ENCODE measurements at regions not wholly inside any gene's neighbourhood (a gene's known extent, or its start where the extent isn't known, plus 50 kb on each side); places are given as distances from the start of the nearest gene placed in this dataset.

DNA sequence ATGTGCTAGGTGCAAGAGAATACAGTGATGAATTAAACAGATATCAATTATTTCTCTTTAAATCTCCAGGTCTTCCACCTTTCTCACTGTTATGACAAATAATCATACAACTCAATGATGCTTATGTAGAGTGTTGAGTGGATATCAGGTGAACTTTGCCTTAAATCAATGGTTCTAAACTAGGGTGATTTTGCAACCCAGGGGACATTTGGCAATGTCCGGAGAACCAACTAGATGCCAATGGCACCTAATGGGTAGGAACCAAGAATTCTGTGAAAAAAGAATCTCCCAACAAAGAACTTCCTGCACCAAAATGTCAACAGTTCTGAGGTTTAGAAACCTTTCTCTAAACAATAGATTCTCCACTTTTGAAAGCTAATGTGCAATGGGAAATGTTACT lies 52.0 kb upstream of the GDNF start:
- Histone ChIP-seq H4K20me1 (ENCODE audit: insufficient read depth) (no peaks in the 10 kb centered on the region), H3K9ac (ENCODE audit: low read length) (no peak overlapping the region), H3K27ac (ENCODE audit: low read depth, low read length) (no peak overlapping the region), H3K4me1 (ENCODE audit: control insufficient read depth in 1 of 2, insufficient read depth in 2 of 2, low read length in 2 of 2) (peaks cover 0 to 25% of the 10 kb centered on the region in 2 experiments; a peak in 2 of 4 replicates), H2AFZ (ENCODE audit: low read depth, low read length, poor library complexity, severe bottlenecking) (no peak overlapping the region), H3K79me2 (ENCODE audit: insufficient read depth, low read length) (no peaks in the 10 kb centered on the region), H3K27me3 (ENCODE audit: insufficient read depth, low read length) (no peaks in the 10 kb centered on the region), H3K4me3 (replicated peaks in 1 of 2; ENCODE audit: low read depth in 1 of 2, low read length in 2 of 2) (no peak overlapping the region), H3K4me2 (ENCODE audit: low read length) (no peak overlapping the region), H3K36me3 (ENCODE audit: control insufficient read depth in 1 of 2, insufficient read depth in 2 of 2, low read length in 2 of 2) (no peaks in the 10 kb centered on the region), H3K9me3 (ENCODE audit: control insufficient read depth in 1 of 2, insufficient read depth in 1 of 2, low read depth in 1 of 2, low read length in 2 of 2) (no peaks in the 10 kb centered on the region), H3K9me2 (ENCODE audit: insufficient read depth) (no peaks in the 10 kb centered on the region)
- ChIA-PET RAD21 (ENCODE audit: low non-redundant PET in 1 of 2, low total read pairs in 2 of 2, uncharacterized antibody in 2 of 2, unreplicated experiment in 2 of 2) (no interaction called here), POLR2A (no interaction called here), CTCF (no interaction called here)
- intact Hi-C loops (cut with micrococcal nuclease) = no loop called here
- ATAC-seq (no peak), DNase-seq (ENCODE audit: low read depth, low spot score) (no peak)
- no peak for TF ChIP-seq SP1 (IDR thresholded peaks at IDR 0.05; ENCODE audit: low read depth)
- no peak for TF ChIP-seq CEBPB (IDR thresholded peaks at IDR 0.05; ENCODE audit: low read depth)
- TF ChIP-seq, protein P1, sequence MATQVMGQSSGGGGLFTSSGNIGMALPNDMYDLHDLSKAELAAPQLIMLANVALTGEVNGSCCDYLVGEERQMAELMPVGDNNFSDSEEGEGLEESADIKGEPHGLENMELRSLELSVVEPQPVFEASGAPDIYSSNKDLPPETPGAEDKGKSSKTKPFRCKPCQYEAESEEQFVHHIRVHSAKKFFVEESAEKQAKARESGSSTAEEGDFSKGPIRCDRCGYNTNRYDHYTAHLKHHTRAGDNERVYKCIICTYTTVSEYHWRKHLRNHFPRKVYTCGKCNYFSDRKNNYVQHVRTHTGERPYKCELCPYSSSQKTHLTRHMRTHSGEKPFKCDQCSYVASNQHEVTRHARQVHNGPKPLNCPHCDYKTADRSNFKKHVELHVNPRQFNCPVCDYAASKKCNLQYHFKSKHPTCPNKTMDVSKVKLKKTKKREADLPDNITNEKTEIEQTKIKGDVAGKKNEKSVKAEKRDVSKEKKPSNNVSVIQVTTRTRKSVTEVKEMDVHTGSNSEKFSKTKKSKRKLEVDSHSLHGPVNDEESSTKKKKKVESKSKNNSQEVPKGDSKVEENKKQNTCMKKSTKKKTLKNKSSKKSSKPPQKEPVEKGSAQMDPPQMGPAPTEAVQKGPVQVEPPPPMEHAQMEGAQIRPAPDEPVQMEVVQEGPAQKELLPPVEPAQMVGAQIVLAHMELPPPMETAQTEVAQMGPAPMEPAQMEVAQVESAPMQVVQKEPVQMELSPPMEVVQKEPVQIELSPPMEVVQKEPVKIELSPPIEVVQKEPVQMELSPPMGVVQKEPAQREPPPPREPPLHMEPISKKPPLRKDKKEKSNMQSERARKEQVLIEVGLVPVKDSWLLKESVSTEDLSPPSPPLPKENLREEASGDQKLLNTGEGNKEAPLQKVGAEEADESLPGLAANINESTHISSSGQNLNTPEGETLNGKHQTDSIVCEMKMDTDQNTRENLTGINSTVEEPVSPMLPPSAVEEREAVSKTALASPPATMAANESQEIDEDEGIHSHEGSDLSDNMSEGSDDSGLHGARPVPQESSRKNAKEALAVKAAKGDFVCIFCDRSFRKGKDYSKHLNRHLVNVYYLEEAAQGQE (IDR thresholded peaks at IDR 0.05; ENCODE audit: low read depth) = no peak
- TF ChIP-seq ELF1 (IDR thresholded peaks at IDR 0.05; ENCODE audit: borderline replicate concordance, low read depth) = no peak
- no peak for TF ChIP-seq TCF7L2 (IDR thresholded peaks at IDR 0.05; ENCODE audit: borderline replicate concordance, extremely low read depth, insufficient read depth, insufficient read length)
- TF ChIP-seq POLR2A (IDR thresholded peaks at IDR 0.05; ENCODE audit: borderline replicate concordance, extremely low read depth, insufficient read depth, insufficient read length) = no peak
- no peak for TF ChIP-seq JUND (IDR thresholded peaks at IDR 0.05)
- no peak for TF ChIP-seq EZH2phosphoT487 (IDR thresholded peaks at IDR 0.05; ENCODE audit: borderline replicate concordance)
- TF ChIP-seq CBX3 (IDR thresholded peaks at IDR 0.05; ENCODE audit: low read depth) = no peak
- no peak for TF ChIP-seq EZH2 (IDR thresholded peaks at IDR 0.05)
- TF ChIP-seq, protein P2, sequence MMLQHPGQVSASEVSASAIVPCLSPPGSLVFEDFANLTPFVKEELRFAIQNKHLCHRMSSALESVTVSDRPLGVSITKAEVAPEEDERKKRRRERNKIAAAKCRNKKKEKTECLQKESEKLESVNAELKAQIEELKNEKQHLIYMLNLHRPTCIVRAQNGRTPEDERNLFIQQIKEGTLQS (IDR thresholded peaks at IDR 0.05) = no peak
- no peak for TF ChIP-seq SRF (IDR thresholded peaks at IDR 0.05; ENCODE audit: low read depth)
- no peak for TF ChIP-seq YY1 (IDR thresholded peaks at IDR 0.05; ENCODE audit: extremely low read depth, insufficient replicate concordance, low read depth, low read length)
- TF ChIP-seq ZNF274 (IDR thresholded peaks at IDR 0.05; ENCODE audit: low read depth, low read length) = no peak
- BruUV-seq (replicated peaks) = no TSS peak
